H7 (cell line): ENCODE measurements at regions not wholly inside any gene's neighbourhood (a gene's known extent, or its start where the extent isn't known, plus 50 kb on each side); places are given as distances from the start of the nearest gene placed in this dataset.
A peak's percentile ranks its signal among the peaks of the same experiment; 100 is the strongest.

Source experiments
- DNase-seq: peaks from one replicate; pipeline ENCODE4 v3.0.0; 2012
- H3K27me3 ChIP-seq: 2 replicates; pipeline ENCODE4 v1.6.0; 2011; ENCODE audit warnings: mild to moderate bottlenecking, low read length; ENCODE audit not compliant: control insufficient read depth, insufficient read depth
- H3K36me3 ChIP-seq: replicated peaks from 2 replicates; pipeline ENCODE4 v1.5.1; 2011; ENCODE audit warnings: low read length; ENCODE audit not compliant: control insufficient read depth, insufficient read depth
- H3K4me3 ChIP-seq: 2 replicates; pipeline ENCODE4 v1.5.1; 2011; ENCODE audit warnings: low read depth, mild to moderate bottlenecking, control low read depth, low read length, moderate library complexity; ENCODE audit not compliant: insufficient read depth

DNA sequence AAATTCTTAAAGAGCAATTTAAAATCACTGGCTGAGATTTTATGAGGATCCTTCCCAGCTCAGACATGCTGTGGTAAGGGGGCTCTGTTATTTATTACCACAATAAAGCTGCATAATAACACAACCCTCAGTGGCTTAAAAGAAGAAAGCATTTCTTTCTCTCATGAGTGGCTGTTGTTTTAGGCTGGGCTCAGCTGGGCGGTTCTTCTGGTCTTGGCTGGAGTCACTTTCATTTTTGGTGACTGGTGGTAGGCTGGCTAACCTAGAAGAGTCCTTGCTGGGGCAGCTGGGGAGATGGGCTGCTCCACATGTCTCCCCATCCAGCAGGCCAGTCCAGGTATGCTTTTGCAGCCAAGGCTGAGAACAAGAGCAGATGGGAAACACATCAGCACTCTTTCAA, 113.0 kb upstream of the MSX1 start:
- H3K36me3 ChIP-seq: no peaks in the 10 kb centered on the region
- no peaks in the 10 kb centered on the region for H3K27me3 ChIP-seq
- no peak overlapping the region for H3K4me3 ChIP-seq
- DNase-seq: no peak

- H3K27me3 ChIP-seq: no peaks in the 10 kb centered on the region; the same call in 1 of the 2 replicates
- H3K4me3 ChIP-seq: no peak overlapping the region
- H3K36me3 ChIP-seq: no peaks in the 10 kb centered on the region
- no peak for DNase-seq
These were observed 119.4 kb upstream of the MSX1 start for GRCh38 chr4:4740071-4740470.

GRCh38 chr4:4735870-4736269, 123.6 kb upstream of the MSX1 start:
- H3K27me3 ChIP-seq: no peaks in the 10 kb centered on the region; the same call in 1 of the 2 replicates
- DNase-seq: no peak

GRCh38 chr4:4735136-4735750, 124.2 kb upstream of the MSX1 start:
- H3K36me3 ChIP-seq: no peaks in the 10 kb centered on the region
- H3K27me3 ChIP-seq: no peaks in the 10 kb centered on the region; the same call in 1 of the 2 replicates
- no peak for DNase-seq
- no peak overlapping the region for H3K4me3 ChIP-seq

More at GRCh38 chr4:4735870-4736269, 123.6 kb upstream of the MSX1 start:
- Histone ChIP-seq H3K36me3 (no peaks in the 10 kb centered on the region), H3K4me3 (no peak overlapping the region)

DNA sequence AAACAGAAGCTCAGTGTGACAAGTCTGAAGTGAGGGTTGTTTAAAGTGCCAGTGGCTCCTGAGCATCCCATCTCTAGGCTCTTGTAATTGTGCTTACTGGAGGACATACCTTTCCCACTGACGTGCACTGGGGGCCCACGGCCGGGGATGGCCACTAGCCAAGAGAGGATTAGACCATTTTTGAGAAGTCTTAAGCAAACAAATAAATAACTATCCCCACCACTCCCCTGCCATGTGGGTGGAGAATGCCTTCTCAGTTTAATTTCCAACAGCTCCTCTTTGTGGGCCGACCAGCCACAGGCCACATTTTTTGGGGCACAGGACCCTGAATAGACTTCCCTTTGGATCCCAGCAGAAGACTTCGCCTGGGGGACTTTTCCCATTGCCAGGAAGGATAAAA, 125.0 kb upstream of the MSX1 start:
- Histone ChIP-seq H3K36me3 (no peaks in the 10 kb centered on the region), H3K4me3 (no peak overlapping the region), H3K27me3 (no peaks in the 10 kb centered on the region; the same call in 1 of the 2 replicates)
- DNase-seq: no peak

- DNase-seq: no peak
- H3K36me3 ChIP-seq: no peaks in the 10 kb centered on the region
- H3K27me3 ChIP-seq: no peaks in the 10 kb centered on the region; the same call in 1 of the 2 replicates
- H3K4me3 ChIP-seq: no peak overlapping the region
These were observed 125.8 kb upstream of the MSX1 start for GRCh38 chr4:4733663-4734062.

DNA sequence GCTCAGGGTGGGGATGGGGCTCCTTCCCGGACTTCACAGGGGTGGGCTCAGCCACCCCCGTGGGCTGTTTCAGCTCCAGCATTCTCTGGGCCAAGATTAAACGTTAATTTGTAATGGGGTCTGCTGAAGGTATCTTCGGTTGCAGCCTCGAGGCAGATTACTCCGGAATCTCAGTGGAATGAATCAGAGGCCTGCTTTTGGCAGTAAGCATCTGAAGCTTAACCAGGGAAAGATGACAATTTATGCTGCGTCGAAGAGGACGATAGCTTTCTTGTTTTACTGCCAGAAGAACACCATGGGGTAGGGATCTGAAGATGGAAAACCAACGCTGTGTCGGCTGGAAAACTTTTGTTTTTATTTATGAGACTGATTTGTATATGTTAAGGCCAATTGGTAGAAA, 129.2 kb upstream of the MSX1 start:
- Histone ChIP-seq H3K27me3 (no peaks in the 10 kb centered on the region), H3K4me3 (no peak overlapping the region), H3K36me3 (no peaks in the 10 kb centered on the region)
- no peak for DNase-seq

GRCh38 chr4:4729206-4729605, 130.3 kb upstream of the MSX1 start:
- Histone ChIP-seq H3K27me3 (no peaks in the 10 kb centered on the region), H3K4me3 (no peak overlapping the region), H3K36me3 (no peaks in the 10 kb centered on the region)
- no peak for DNase-seq

DNA sequence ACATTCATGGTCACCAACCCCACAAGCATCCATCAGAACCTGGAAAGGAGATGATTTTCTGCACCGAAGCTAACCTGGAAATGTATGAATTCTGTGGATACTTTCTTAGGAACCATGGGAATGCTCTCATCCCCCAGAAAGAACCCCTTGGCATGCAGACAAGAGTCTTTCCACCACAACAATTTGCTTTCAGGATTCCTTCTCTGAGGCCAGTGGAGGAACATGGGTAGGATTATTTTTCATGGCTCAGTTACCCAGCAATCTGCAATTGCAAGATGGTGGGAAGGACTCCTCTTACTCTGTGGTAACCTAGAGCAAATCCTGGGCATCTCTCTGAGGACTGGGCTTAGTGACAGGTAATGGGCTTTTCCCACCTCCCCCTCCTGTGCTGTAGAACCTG, 131.9 kb upstream of the MSX1 start:
- Histone ChIP-seq H3K4me3 (no peak overlapping the region), H3K27me3 (no peaks in the 10 kb centered on the region)

DNA sequence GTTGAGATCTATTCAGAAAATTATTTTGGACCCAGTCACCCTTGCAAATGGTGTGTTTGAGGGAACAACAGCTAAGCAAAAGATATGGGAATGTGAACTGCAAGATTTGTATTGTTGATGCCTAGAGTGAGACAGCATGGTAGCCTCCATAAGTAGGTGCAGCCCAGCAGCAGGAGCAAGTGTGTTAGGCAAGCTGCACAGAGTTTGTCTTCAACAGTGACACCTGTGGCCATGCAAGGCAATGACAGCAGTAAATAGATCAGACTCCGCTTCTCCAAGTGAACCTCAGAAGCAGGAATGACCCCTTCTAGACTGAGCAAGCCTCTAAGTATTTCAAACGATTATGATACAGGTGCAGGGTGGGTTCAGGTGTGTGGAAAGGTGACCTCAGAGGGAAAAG, 133.4 kb upstream of the MSX1 start:
- DNase-seq: peak; percentile 38
- no peaks in the 10 kb centered on the region for H3K36me3 ChIP-seq
- no peaks in the 10 kb centered on the region for H3K27me3 ChIP-seq
- H3K4me3 ChIP-seq: no peak overlapping the region

More for the DNA sequence above, 131.9 kb upstream of the MSX1 start:
- no peaks in the 10 kb centered on the region for H3K36me3 ChIP-seq
- no peak for DNase-seq

DNA sequence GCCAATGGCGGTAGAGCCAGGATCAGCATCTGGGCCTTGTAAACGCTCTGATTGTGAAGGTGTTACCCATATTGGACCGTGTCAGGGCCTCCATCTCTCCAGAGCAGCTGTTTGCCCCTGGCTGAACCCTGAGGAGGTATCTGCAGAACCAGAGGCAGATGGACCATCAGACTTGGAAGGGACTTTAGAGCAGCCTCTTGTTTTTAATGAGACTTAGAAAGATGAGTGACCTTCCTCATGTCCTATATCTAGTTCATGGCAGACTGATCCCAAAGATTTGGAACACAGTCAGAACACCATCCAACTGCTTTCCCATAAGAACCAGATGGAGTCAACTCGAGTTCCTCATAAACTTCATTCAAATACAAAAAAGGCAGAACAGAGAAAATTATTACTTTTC, 135.1 kb upstream of the MSX1 start:
- no peak for DNase-seq
- Histone ChIP-seq H3K4me3 (no peak overlapping the region), H3K27me3 (no peaks in the 10 kb centered on the region), H3K36me3 (no peaks in the 10 kb centered on the region)

- DNase-seq: no peak
- Histone ChIP-seq H3K27me3 (no peaks in the 10 kb centered on the region), H3K36me3 (no peaks in the 10 kb centered on the region), H3K4me3 (no peak overlapping the region)
These were observed 137.8 kb upstream of the MSX1 start for GRCh38 chr4:4721636-4722035.

DNA sequence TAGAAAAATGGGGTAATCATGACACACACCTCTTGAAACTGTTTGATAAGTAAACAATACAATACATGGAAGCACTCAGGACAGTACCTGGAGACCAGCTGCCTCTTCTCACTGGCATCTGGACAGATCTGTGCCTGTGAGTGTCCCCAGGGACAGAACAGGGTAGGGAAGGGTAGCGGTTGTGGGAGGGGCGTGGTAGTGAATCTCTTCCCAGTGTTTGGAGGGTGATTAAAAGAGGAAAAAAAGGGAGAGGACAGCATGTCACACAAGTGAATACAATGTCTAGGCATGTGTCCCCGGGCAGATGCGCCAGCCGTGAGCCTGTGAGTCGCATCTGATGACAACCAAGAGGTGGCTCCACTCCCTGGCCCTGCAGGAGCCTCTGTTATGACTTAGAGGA, 138.8 kb upstream of the MSX1 start:
- no peak overlapping the region for H3K4me3 ChIP-seq
- no peak for DNase-seq
- no peaks in the 10 kb centered on the region for H3K36me3 ChIP-seq
- no peaks in the 10 kb centered on the region for H3K27me3 ChIP-seq

- Histone ChIP-seq H3K27me3 (no peaks in the 10 kb centered on the region), H3K4me3 (no peak overlapping the region), H3K36me3 (no peaks in the 10 kb centered on the region)
- peak; percentile 26 for DNase-seq
These were observed 140.0 kb upstream of the MSX1 start for GRCh38 chr4:4719436-4719835.

- no peaks in the 10 kb centered on the region for H3K27me3 ChIP-seq
- no peak overlapping the region for H3K4me3 ChIP-seq
- H3K36me3 ChIP-seq: no peaks in the 10 kb centered on the region
- no peak for DNase-seq
These were observed 141.8 kb upstream of the MSX1 start for GRCh38 chr4:4717692-4718091.

DNA sequence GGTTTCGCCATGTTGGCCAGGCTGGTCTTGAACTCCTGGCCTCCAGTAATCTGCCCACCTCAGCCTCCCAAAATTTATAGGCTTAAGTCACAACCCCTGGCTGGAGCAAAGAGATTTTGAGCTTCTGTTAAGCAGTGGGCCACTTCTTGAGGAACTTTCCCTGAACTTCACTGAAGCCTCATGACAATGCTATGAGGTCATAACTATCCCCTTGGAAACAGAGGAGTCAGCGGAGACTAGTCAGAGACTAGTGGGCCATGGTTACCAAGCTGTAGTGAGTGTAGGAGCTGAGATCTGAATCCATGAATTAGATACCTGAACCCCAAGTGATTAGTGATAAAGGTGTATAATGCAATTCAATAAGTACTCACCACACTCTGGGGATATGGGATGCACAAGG, 145.1 kb upstream of the MSX1 start:
- DNase-seq: no peak
- Histone ChIP-seq H3K36me3 (no peaks in the 10 kb centered on the region), H3K4me3 (no peak overlapping the region), H3K27me3 (no peaks in the 10 kb centered on the region)
